HL-60 (cell line): ENCODE measurements at regions not wholly inside any gene's neighbourhood (a gene's known extent, or its start where the extent isn't known, plus 50 kb on each side); places are given as distances from the start of the nearest gene placed in this dataset.

ENCODE experiments used
- DNase-seq, 2 experiments: peaks; one replicate each; pipeline ENCODE4 v3.0.0-alpha.2; 2010 to 2020; ENCODE audit warnings: low read depth in 1 of 2, low spot score in 1 of 2
- H3K27ac ChIP-seq: fragments of 250-450 bp; sonication (Bioruptor Pico); replicated peaks from 2 replicates; pipeline ENCODE4 v1.5.1; 2020; ENCODE audit warnings: mild to moderate bottlenecking, moderate library complexity
- H3K27me3 ChIP-seq: fragments of 250-450 bp; sonication (Bioruptor Pico); 2 replicates; pipeline ENCODE4 v1.5.1; 2021; ENCODE audit warnings: mild to moderate bottlenecking, moderate library complexity; ENCODE audit not compliant: insufficient read depth, poor library complexity, severe bottlenecking
- H3K4me3 ChIP-seq: replicated peaks from 2 replicates; pipeline ENCODE4 v1.5.1; 2011; ENCODE audit warnings: mild to moderate bottlenecking, control low read depth, low read length; ENCODE audit not compliant: insufficient read depth
- GABPA ChIP-seq: IDR thresholded peaks from 2 replicates; pipeline ENCODE4 v1.6.1; 2012; ENCODE audit warnings: low read depth
- POLR2AphosphoS5 ChIP-seq: IDR thresholded peaks from 2 replicates; pipeline ENCODE4 v1.6.1; 2012; ENCODE audit warnings: low read depth
- SPI1 ChIP-seq: IDR thresholded peaks from 2 replicates; pipeline ENCODE4 v1.6.1; 2012; ENCODE audit warnings: low read depth, mild to moderate bottlenecking, borderline replicate concordance
- TF ChIP-seq, protein P1 (sequence below): IDR thresholded peaks from 2 replicates; pipeline ENCODE4 v1.6.1; 2012; ENCODE audit warnings: low read depth; ENCODE audit not compliant: insufficient replicate concordance
- TF ChIP-seq, protein P2 (sequence below): IDR thresholded peaks from one replicate; pipeline ENCODE4 v1.5.1; 2011; ENCODE audit warnings: low read length, control low read depth, inconsistent platforms; ENCODE audit not compliant: insufficient read depth

GRCh38 chr5:63555874-63556273, 406.4 kb downstream of the HTR1A start:
- Histone ChIP-seq H3K27me3 (no peaks in the 10 kb centered on the region), H3K4me3 (no peak overlapping the region), H3K27ac (no peak overlapping the region)
- DNase-seq, result no peak
- TF ChIP-seq GABPA (no peak), POLR2AphosphoS5 (no peak), SPI1 (no peak)
- TF ChIP-seq, protein P1, sequence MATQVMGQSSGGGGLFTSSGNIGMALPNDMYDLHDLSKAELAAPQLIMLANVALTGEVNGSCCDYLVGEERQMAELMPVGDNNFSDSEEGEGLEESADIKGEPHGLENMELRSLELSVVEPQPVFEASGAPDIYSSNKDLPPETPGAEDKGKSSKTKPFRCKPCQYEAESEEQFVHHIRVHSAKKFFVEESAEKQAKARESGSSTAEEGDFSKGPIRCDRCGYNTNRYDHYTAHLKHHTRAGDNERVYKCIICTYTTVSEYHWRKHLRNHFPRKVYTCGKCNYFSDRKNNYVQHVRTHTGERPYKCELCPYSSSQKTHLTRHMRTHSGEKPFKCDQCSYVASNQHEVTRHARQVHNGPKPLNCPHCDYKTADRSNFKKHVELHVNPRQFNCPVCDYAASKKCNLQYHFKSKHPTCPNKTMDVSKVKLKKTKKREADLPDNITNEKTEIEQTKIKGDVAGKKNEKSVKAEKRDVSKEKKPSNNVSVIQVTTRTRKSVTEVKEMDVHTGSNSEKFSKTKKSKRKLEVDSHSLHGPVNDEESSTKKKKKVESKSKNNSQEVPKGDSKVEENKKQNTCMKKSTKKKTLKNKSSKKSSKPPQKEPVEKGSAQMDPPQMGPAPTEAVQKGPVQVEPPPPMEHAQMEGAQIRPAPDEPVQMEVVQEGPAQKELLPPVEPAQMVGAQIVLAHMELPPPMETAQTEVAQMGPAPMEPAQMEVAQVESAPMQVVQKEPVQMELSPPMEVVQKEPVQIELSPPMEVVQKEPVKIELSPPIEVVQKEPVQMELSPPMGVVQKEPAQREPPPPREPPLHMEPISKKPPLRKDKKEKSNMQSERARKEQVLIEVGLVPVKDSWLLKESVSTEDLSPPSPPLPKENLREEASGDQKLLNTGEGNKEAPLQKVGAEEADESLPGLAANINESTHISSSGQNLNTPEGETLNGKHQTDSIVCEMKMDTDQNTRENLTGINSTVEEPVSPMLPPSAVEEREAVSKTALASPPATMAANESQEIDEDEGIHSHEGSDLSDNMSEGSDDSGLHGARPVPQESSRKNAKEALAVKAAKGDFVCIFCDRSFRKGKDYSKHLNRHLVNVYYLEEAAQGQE, result no peak
- TF ChIP-seq, protein P2, sequence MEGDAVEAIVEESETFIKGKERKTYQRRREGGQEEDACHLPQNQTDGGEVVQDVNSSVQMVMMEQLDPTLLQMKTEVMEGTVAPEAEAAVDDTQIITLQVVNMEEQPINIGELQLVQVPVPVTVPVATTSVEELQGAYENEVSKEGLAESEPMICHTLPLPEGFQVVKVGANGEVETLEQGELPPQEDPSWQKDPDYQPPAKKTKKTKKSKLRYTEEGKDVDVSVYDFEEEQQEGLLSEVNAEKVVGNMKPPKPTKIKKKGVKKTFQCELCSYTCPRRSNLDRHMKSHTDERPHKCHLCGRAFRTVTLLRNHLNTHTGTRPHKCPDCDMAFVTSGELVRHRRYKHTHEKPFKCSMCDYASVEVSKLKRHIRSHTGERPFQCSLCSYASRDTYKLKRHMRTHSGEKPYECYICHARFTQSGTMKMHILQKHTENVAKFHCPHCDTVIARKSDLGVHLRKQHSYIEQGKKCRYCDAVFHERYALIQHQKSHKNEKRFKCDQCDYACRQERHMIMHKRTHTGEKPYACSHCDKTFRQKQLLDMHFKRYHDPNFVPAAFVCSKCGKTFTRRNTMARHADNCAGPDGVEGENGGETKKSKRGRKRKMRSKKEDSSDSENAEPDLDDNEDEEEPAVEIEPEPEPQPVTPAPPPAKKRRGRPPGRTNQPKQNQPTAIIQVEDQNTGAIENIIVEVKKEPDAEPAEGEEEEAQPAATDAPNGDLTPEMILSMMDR, result no peak

DNA sequence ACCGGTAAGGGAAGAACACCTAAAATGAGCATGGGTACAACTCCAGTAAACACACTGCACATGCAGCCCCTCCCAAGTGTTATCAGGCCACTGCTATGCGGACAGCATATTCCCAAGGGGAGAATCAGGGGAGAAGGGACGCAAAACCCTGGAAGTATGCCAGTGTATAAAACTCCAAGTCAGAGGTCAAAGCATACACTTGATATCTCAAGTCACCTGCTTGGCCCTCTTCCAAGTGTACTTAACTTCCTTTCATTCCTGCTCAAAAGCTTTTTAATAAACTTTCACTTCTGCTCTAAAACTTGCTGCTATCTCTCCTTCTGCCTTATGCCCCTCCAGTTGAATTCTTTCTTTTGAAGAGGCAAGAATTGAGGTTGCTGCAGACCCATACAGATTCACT, 408.1 kb downstream of the HTR1A start:
- Histone ChIP-seq H3K27me3 (no peaks in the 10 kb centered on the region), H3K27ac (no peak overlapping the region), H3K4me3 (no peak overlapping the region)
- no peak for TF ChIP-seq GABPA
- TF ChIP-seq, protein P2, result no peak
- TF ChIP-seq, protein P1, result no peak
- TF ChIP-seq SPI1, result no peak
- TF ChIP-seq POLR2AphosphoS5, result no peak
- no peak for DNase-seq

DNA sequence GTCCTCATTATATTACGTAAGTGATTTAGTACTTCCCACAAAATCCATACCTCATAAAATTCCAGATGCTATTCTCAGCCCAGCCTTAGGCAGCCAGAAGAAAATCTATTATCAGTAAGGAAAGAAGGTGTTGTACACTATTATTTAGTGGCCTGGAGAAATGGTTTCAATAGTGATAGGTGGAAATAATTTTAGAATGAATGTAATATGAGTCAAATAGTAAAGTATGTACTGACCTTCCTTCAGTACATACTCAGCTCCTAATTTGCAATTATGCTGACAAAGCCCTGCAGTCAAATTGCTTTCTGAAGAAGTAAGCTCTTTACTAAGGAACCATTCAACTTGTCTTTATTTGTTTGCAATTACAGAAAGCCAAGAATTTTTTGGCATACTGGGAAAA, 409.2 kb downstream of the HTR1A start:
- no peak overlapping the region for H3K4me3 ChIP-seq
- H3K27me3 ChIP-seq, result no peaks in the 10 kb centered on the region
- TF ChIP-seq POLR2AphosphoS5 (no peak), GABPA (no peak)
- TF ChIP-seq, protein P1, result no peak
- TF ChIP-seq, protein P2, result no peak
- no peak for DNase-seq
- no peak overlapping the region for H3K27ac ChIP-seq
